ENCODE measurements at regions not wholly inside any gene's neighbourhood (a gene's known extent, or its start where the extent isn't known, plus 50 kb on each side); places are given as distances from the start of the nearest gene placed in this dataset.

DNA sequence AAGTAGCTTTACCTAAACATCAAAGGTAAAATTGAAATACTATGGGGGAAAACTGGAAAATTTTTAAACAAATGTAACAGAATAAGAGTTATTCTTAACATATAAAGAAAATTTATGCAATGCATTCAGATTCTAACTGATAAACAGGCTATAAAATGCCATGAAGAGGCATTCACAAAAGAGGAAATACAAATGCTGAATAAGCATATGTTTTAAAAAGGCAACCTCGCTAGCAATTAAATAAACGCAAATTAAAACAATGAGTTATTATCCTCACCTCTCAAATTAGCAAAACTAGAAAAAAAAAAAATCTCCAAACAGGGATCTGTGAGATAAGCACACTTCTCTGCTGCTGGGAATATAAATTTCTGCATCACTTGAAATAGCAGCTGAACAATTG is 63.2 kb upstream of the BRINP1 start:
- peak; percentile 65 for TF ChIP-seq MAFK (IDR thresholded peaks at IDR 0.05; ENCODE audit: partially characterized antibody)
- no peak for TF ChIP-seq SMC3 (IDR thresholded peaks at IDR 0.05)
- Histone ChIP-seq H3K27ac (no peak overlapping the region), H3K4me3 (no peak overlapping the region), H3K4me1 (no peaks in the 10 kb centered on the region), H3K4me2 (no peak overlapping the region), H3K9me3 (no peaks in the 10 kb centered on the region)
- POLR2A ChIA-PET: no interaction called here
- CTCF ChIA-PET: no interaction called here
- FAIRE-seq (no peak), DNase-seq (ENCODE audit: low read depth in 1 of 2, low spot score in 1 of 2) (no peak), ATAC-seq (no peak)
- 2% methylated on average over 2 of the region's 2 CpGs for WGBS (ENCODE audit: missing lambda C conversion rate)

DNA sequence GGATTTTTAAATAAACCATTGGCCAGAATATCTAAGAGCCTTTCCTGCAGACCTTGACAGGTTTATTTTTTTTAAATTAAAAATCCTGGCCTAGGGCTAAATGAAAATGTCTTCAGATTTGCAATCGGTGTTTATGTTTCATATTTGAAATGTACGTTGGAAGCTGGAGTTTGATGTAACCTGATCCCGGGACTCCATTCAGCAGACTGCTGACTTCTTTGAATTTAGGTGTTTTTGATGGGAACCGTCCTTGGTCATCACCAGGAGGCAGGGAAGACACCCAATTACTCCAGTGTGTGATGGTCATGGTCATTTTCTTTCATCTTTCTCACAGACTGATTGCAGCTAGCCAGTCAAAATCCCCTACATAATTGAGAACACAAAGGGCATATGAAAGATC is 60.1 kb upstream of the BRINP1 start:
- DNase-seq (ENCODE audit: low read depth in 1 of 2, low spot score in 1 of 2) (no peak), FAIRE-seq (no peak), ATAC-seq (no peak)
- Histone ChIP-seq H3K4me1 (no peaks in the 10 kb centered on the region), H3K27ac (no peak overlapping the region), H3K4me2 (no peak overlapping the region), H3K4me3 (no peak overlapping the region), H3K9me3 (no peaks in the 10 kb centered on the region)
- TF ChIP-seq POLR2A (IDR thresholded peaks at IDR 0.05; ENCODE audit: low read length) (no peak), PHF8 (IDR thresholded peaks at IDR 0.05; ENCODE audit: borderline replicate concordance, low read depth) (no peak), PBX3 (IDR thresholded peaks at IDR 0.05) (no peak), NPAS2 (CRISPR knock-in tag; IDR thresholded peaks at IDR 0.05; ENCODE audit: borderline replicate concordance) (no peak), KDM1A (IDR thresholded peaks at IDR 0.05; ENCODE audit: low read depth) (no peak), FOXS1 (CRISPR knock-in tag; IDR thresholded peaks at IDR 0.05) (no peak), MAZ (IDR thresholded peaks at IDR 0.05; ENCODE audit: borderline replicate concordance, low read depth, low read length) (no peak), CHD2 (IDR thresholded peaks at IDR 0.05; ENCODE audit: low read length, partially characterized antibody) (no peak), EHF (CRISPR knock-in tag; IDR thresholded peaks at IDR 0.05) (no peak), ZC3H11A (IDR thresholded peaks at IDR 0.05) (no peak), RAD21 (conservative IDR thresholded peaks at IDR 0.05 in 1 of 2, IDR thresholded peaks at IDR 0.05 in 1 of 2) (no peak), ZFP36 (IDR thresholded peaks at IDR 0.05; ENCODE audit: borderline replicate concordance, partially characterized antibody) (no peak), JUN (IDR thresholded peaks at IDR 0.05) (no peak)
- CTCF ChIA-PET: no interaction called here
- POLR2A ChIA-PET: no interaction called here
- WGBS (ENCODE audit: missing lambda C conversion rate): 6% methylated on average over 4 of the region's 4 CpGs

DNA sequence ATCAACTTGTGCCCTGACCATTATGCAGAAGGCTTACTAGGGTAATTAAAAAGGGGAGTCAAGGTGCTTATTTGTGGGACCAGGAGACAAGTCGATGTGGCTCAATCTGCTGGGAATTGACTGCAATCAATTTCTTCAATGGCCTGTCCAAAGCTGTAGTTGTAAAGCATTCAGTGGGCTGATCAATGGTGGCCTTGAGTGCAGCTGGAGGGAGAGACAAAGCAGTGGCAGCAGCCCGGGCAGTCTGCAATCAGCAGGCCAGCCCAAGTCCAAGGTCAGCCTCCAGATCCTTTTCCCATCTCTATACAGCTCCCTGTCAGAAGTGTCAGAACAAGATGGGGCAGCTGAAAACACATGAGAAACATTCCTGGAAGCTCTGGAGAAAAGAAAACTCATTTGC is 51.0 kb upstream of the BRINP1 start:
- H3K4me2 ChIP-seq: no peak overlapping the region
- H3K4me3 ChIP-seq: no peak overlapping the region
- no peak for ATAC-seq
- H3K9me3 ChIP-seq: no peaks in the 10 kb centered on the region
- ChIA-PET CTCF (no interaction called here), POLR2A (no interaction called here)
- 0% methylated on average over 2 of the region's 2 CpGs for WGBS (ENCODE audit: missing lambda C conversion rate)
- H3K4me1 ChIP-seq: no peaks in the 10 kb centered on the region
- no peak for FAIRE-seq
- DNase-seq (ENCODE audit: low read depth in 1 of 2, low spot score in 1 of 2): no peak
- H3K27ac ChIP-seq: no peak overlapping the region
- TF ChIP-seq EHMT2 (IDR thresholded peaks at IDR 0.05; ENCODE audit: low read depth) (no peak), HOXB5 (CRISPR knock-in tag; IDR thresholded peaks at IDR 0.05) (no peak), PBX3 (IDR thresholded peaks at IDR 0.05) (no peak), POLR2AphosphoS2 (conservative IDR thresholded peaks at IDR 0.05; ENCODE audit: low read length) (no peak), EHF (CRISPR knock-in tag; IDR thresholded peaks at IDR 0.05) (no peak), KDM1A (IDR thresholded peaks at IDR 0.05; ENCODE audit: low read depth) (no peak), MAFK (IDR thresholded peaks at IDR 0.05; ENCODE audit: partially characterized antibody) (no peak), ESRRA (IDR thresholded peaks at IDR 0.05; ENCODE audit: borderline replicate concordance, low read length) (no peak), CHD4 (IDR thresholded peaks at IDR 0.05; ENCODE audit: borderline replicate concordance) (no peak), ZFP36 (IDR thresholded peaks at IDR 0.05; ENCODE audit: borderline replicate concordance, partially characterized antibody) (no peak), RAD21 (conservative IDR thresholded peaks at IDR 0.05 in 1 of 2, IDR thresholded peaks at IDR 0.05 in 1 of 2) (no peak), RARB (CRISPR knock-in tag; IDR thresholded peaks at IDR 0.05) (no peak), E2F6 (IDR thresholded peaks at IDR 0.05; ENCODE audit: borderline replicate concordance, low read depth) (no peak), KDM5A (IDR thresholded peaks at IDR 0.05) (no peak), ZNF302 (CRISPR knock-in tag; IDR thresholded peaks at IDR 0.05) (no peak), RFX5 (IDR thresholded peaks at IDR 0.05) (no peak), FOSL2 (IDR thresholded peaks at IDR 0.05) (no peak), FOSL2 (CRISPR knock-in tag; IDR thresholded peaks at IDR 0.05) (no peak)
- TF ChIP-seq, protein P1, sequence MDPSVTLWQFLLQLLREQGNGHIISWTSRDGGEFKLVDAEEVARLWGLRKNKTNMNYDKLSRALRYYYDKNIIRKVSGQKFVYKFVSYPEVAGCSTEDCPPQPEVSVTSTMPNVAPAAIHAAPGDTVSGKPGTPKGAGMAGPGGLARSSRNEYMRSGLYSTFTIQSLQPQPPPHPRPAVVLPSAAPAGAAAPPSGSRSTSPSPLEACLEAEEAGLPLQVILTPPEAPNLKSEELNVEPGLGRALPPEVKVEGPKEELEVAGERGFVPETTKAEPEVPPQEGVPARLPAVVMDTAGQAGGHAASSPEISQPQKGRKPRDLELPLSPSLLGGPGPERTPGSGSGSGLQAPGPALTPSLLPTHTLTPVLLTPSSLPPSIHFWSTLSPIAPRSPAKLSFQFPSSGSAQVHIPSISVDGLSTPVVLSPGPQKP (IDR thresholded peaks at IDR 0.05; ENCODE audit: low read depth, low read length): no peak
- TF ChIP-seq, protein P2, sequence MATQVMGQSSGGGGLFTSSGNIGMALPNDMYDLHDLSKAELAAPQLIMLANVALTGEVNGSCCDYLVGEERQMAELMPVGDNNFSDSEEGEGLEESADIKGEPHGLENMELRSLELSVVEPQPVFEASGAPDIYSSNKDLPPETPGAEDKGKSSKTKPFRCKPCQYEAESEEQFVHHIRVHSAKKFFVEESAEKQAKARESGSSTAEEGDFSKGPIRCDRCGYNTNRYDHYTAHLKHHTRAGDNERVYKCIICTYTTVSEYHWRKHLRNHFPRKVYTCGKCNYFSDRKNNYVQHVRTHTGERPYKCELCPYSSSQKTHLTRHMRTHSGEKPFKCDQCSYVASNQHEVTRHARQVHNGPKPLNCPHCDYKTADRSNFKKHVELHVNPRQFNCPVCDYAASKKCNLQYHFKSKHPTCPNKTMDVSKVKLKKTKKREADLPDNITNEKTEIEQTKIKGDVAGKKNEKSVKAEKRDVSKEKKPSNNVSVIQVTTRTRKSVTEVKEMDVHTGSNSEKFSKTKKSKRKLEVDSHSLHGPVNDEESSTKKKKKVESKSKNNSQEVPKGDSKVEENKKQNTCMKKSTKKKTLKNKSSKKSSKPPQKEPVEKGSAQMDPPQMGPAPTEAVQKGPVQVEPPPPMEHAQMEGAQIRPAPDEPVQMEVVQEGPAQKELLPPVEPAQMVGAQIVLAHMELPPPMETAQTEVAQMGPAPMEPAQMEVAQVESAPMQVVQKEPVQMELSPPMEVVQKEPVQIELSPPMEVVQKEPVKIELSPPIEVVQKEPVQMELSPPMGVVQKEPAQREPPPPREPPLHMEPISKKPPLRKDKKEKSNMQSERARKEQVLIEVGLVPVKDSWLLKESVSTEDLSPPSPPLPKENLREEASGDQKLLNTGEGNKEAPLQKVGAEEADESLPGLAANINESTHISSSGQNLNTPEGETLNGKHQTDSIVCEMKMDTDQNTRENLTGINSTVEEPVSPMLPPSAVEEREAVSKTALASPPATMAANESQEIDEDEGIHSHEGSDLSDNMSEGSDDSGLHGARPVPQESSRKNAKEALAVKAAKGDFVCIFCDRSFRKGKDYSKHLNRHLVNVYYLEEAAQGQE (IDR thresholded peaks at IDR 0.05): no peak

All from A549 (cell line).